Kidney (tissue), 13 donors: ENCODE measurements at regions not wholly inside any gene's neighbourhood (a gene's known extent, or its start where the extent isn't known, plus 50 kb on each side); places are given as distances from the start of the nearest gene placed in this dataset.

Source experiments
- DNase-seq, 5 donors: peaks; one replicate each; pipeline ENCODE4 v3.0.0-alpha.2; 2013 to 2020
- FAIRE-seq: peaks from 2 replicates; lab custom pipeline; 2012; peaks lifted over from hg19 to GRCh38; lab: Jason Lieb, UNC
- H3K27ac ChIP-seq, 2 donors: one replicate each; pipeline ENCODE4 v1.7.0; 2013; ENCODE audit warnings: low read depth in 2 of 2, low read length in 2 of 2, inconsistent platforms in 1 of 2
- H3K27me3 ChIP-seq: one replicate; pipeline ENCODE4 v1.7.1; 2013; ENCODE audit warnings: low read length, inconsistent platforms; ENCODE audit not compliant: control insufficient read depth, insufficient read depth
- H3K36me3 ChIP-seq, 3 donors: one replicate each; pipeline versions ENCODE4 v1.7.0 to v1.7.1; 2013; ENCODE audit warnings: low read length in 3 of 3, control low read depth in 1 of 3, inconsistent platforms in 1 of 3; ENCODE audit not compliant: insufficient read depth in 3 of 3, control insufficient read depth in 2 of 3
- H3K4me1 ChIP-seq, 3 donors: one replicate each; pipeline versions ENCODE4 v1.7.0 to v1.7.1; 2013; ENCODE audit warnings: low read length in 3 of 3, inconsistent platforms in 1 of 3, low read depth in 1 of 3; ENCODE audit not compliant: control insufficient read depth in 2 of 3, insufficient read depth in 2 of 3
- H3K4me3 ChIP-seq, 3 donors: one replicate each; pipeline versions ENCODE4 v1.7.0 to v1.8.1; 2013; ENCODE audit warnings: low read length in 3 of 3, control low read depth in 1 of 3, inconsistent platforms in 1 of 3
- H3K9ac ChIP-seq, 3 donors: one replicate each; pipeline versions ENCODE4 v1.7.0 to v1.7.1; 2013; ENCODE audit warnings: low read length in 3 of 3, control low read depth in 1 of 3, inconsistent platforms in 1 of 3
- H3K9me3 ChIP-seq, 3 donors: one replicate each; pipeline versions ENCODE4 v1.7.0 to v1.7.1; 2013; ENCODE audit warnings: low read length in 3 of 3, control low read depth in 1 of 3, inconsistent platforms in 1 of 3; ENCODE audit not compliant: control insufficient read depth in 2 of 3, insufficient read depth in 1 of 3
- CTCF ChIP-seq: IDR thresholded peaks from 3 replicates; pipeline ENCODE4 v1.5.1; 2012; ENCODE audit warnings: mild to moderate bottlenecking, moderate library complexity, borderline replicate concordance; ENCODE audit not compliant: insufficient read depth; ENCODE audit errors: extremely low read depth
- intact Hi-C: fragments of 100-400 bp; cut with DNase I; formaldehyde crosslinking; loops from one replicate; pipeline ENCODE4 v1.11.1; 2022
- donor health status: control.
- donor health status: control.
- donor health status: control.
- donor health status: control.
- donor health status: control.
- donor health status: DM: yes; HTN: yes; CAD: no.
- donor health status: Normal renal cell carcinoma (clear cell type).

- Histone ChIP-seq H3K36me3 (no peaks in the 10 kb centered on the region), H3K27ac (no peak overlapping the region), H3K4me1 (no peaks in the 10 kb centered on the region), H3K9me3 (no peaks in the 10 kb centered on the region), H3K9ac (no peak overlapping the region), H3K4me3 (no peak overlapping the region), H3K27me3 (no peaks in the 10 kb centered on the region)
- DNase-seq (no peak), FAIRE-seq (no peak)
- intact Hi-C loops = no loop called here
- TF ChIP-seq CTCF = no peak
Measured at GRCh38 chr12:107457362-107457935, 228.2 kb upstream of the PWP1 start.

- no peaks in the 10 kb centered on the region for H3K36me3 ChIP-seq
- FAIRE-seq (no peak), DNase-seq (no peak)
- TF ChIP-seq CTCF = no peak
- no peak overlapping the region for H3K4me3 ChIP-seq
- no peak overlapping the region for H3K9ac ChIP-seq
- no peak overlapping the region for H3K27ac ChIP-seq
- H3K9me3 ChIP-seq = peaks cover 0 to 4% (median 0%) of the 10 kb centered on the region in 3 donors
- intact Hi-C loops = no loop called here
- no peaks in the 10 kb centered on the region for H3K4me1 ChIP-seq
- H3K27me3 ChIP-seq = no peaks in the 10 kb centered on the region
Measured at GRCh38 chr12:107458163-107458562, 227.4 kb upstream of the PWP1 start.

GRCh38 chr12:107458990-107459389 lies 226.6 kb upstream of the PWP1 start:
- Histone ChIP-seq H3K4me1 (no peaks in the 10 kb centered on the region), H3K36me3 (no peaks in the 10 kb centered on the region), H3K27ac (no peak overlapping the region), H3K27me3 (no peaks in the 10 kb centered on the region), H3K4me3 (no peak overlapping the region), H3K9me3 (peaks cover 0 to 4% (median 0%) of the 10 kb centered on the region in 3 donors), H3K9ac (no peak overlapping the region)
- FAIRE-seq (no peak), DNase-seq (no peak)
- intact Hi-C loops = no loop called here
- TF ChIP-seq CTCF = no peak

- DNase-seq (no peak), FAIRE-seq (no peak)
- TF ChIP-seq CTCF = no peak
- H3K36me3 ChIP-seq = no peaks in the 10 kb centered on the region
- H3K4me1 ChIP-seq = no peaks in the 10 kb centered on the region
- no peak overlapping the region for H3K27ac ChIP-seq
- H3K27me3 ChIP-seq = no peaks in the 10 kb centered on the region
- no peak overlapping the region for H3K9ac ChIP-seq
- intact Hi-C loops = no loop called here
- peaks cover 0 to 4% (median 0%) of the 10 kb centered on the region in 3 donors for H3K9me3 ChIP-seq
- H3K4me3 ChIP-seq = no peak overlapping the region
Measured at GRCh38 chr12:107459641-107460040, 226.0 kb upstream of the PWP1 start.
